ENCODE measurements at regions not wholly inside any gene's neighbourhood (a gene's known extent, or its start where the extent isn't known, plus 50 kb on each side); places are given as distances from the start of the nearest gene placed in this dataset.

- no peak for TF ChIP-seq POLR2A (IDR thresholded peaks at IDR 0.05)
- TF ChIP-seq, protein P1, sequence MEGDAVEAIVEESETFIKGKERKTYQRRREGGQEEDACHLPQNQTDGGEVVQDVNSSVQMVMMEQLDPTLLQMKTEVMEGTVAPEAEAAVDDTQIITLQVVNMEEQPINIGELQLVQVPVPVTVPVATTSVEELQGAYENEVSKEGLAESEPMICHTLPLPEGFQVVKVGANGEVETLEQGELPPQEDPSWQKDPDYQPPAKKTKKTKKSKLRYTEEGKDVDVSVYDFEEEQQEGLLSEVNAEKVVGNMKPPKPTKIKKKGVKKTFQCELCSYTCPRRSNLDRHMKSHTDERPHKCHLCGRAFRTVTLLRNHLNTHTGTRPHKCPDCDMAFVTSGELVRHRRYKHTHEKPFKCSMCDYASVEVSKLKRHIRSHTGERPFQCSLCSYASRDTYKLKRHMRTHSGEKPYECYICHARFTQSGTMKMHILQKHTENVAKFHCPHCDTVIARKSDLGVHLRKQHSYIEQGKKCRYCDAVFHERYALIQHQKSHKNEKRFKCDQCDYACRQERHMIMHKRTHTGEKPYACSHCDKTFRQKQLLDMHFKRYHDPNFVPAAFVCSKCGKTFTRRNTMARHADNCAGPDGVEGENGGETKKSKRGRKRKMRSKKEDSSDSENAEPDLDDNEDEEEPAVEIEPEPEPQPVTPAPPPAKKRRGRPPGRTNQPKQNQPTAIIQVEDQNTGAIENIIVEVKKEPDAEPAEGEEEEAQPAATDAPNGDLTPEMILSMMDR (IDR thresholded peaks at IDR 0.05), result no peak
Measured at GRCh38 chr2:212721026-212721451, 182.4 kb upstream of the ERBB4 start.

Data from lower leg skin (tissue), 3 donors.